ENCODE measurements at regions not wholly inside any gene's neighbourhood (a gene's known extent, or its start where the extent isn't known, plus 50 kb on each side); places are given as distances from the start of the nearest gene placed in this dataset.
"Not testable (repeated sequence)": the region's sequence is repeated elsewhere in the genome, so short reads cannot be mapped to it uniquely, and the experiment has no call there.

GRCh38 chr17:77530591-77530990, 389.8 kb downstream of the SEC14L1 start:
- no peak for DNase-seq

- DNase-seq, result no peak
Observed at GRCh38 chr17:77531002-77531401, 390.2 kb downstream of the SEC14L1 start.

- DNase-seq, result no peak
Observed at GRCh38 chr17:77531641-77532040, 390.9 kb downstream of the SEC14L1 start.

- not testable (repeated sequence) for DNase-seq
Observed at GRCh38 chr17:77533697-77534096, 392.9 kb downstream of the SEC14L1 start.

- DNase-seq, result no peak
Observed at GRCh38 chr17:77534137-77534536, 393.4 kb downstream of the SEC14L1 start.

- DNase-seq, result no peak
Observed at GRCh38 chr17:77535435-77535834, 394.7 kb downstream of the SEC14L1 start.

- no peak for DNase-seq
Observed at GRCh38 chr17:77535892-77536291, 395.1 kb downstream of the SEC14L1 start.

GRCh38 chr17:77537566-77537965, 396.8 kb downstream of the SEC14L1 start:
- no peak for DNase-seq

- DNase-seq, result no peak
Observed at GRCh38 chr17:77540531-77540930, 399.8 kb downstream of the SEC14L1 start.

- no peak for DNase-seq
Observed at GRCh38 chr17:77540975-77541374, 400.2 kb downstream of the SEC14L1 start.

GRCh38 chr17:77542011-77542410, 401.2 kb downstream of the SEC14L1 start:
- DNase-seq, result no peak

GRCh38 chr17:77542551-77543490, 402.1 kb downstream of the SEC14L1 start:
- DNase-seq, result peak; percentile 86

- DNase-seq, result no peak
Observed at GRCh38 chr17:77543801-77544200, 403.0 kb downstream of the SEC14L1 start.

GRCh38 chr17:77544347-77545110, 403.8 kb downstream of the SEC14L1 start:
- no peak for DNase-seq

- no peak for DNase-seq
Observed at GRCh38 chr17:77546772-77547241, 406.0 kb downstream of the SEC14L1 start.

- no peak for DNase-seq
Observed at GRCh38 chr17:77548967-77549366, 408.2 kb downstream of the SEC14L1 start.

- DNase-seq, result no peak
Observed at GRCh38 chr17:77549726-77550366, 408.7 kb upstream of the TNRC6C start.

- no peak for DNase-seq
Observed at GRCh38 chr17:77553459-77554066, 404.9 kb upstream of the TNRC6C start.

- no peak for DNase-seq
Observed at GRCh38 chr17:77555121-77555591, 403.3 kb upstream of the TNRC6C start.

- peak; percentile 23 for DNase-seq
Observed at GRCh38 chr17:77555741-77556291, 402.7 kb upstream of the TNRC6C start.

- no peak for DNase-seq
Observed at GRCh38 chr17:77556383-77557061, 402.0 kb upstream of the TNRC6C start.
